Left lung (tissue), 4 donors: ENCODE measurements at regions not wholly inside any gene's neighbourhood (a gene's known extent, or its start where the extent isn't known, plus 50 kb on each side); places are given as distances from the start of the nearest gene placed in this dataset.

Source experiments
- ATAC-seq: fragments of 200-7000 bp; cut with Tn5 transposase; one replicate; pipeline ENCODE4 v1.9.1; 2020; ENCODE audit warnings: moderate library complexity
- DNase-seq, 4 donors: peaks; one replicate each; pipeline ENCODE4 v3.0.0-alpha.2; 2013 to 2020
- H3K27ac ChIP-seq, 2 donors: fragments of 200-600 bp; sonication (generic) in 1 of 2; one replicate each; pipeline versions ENCODE4 v1.5.0 to v1.8.0; 2020 to 2021
- H3K27me3 ChIP-seq, 2 donors: fragments of 200-600 bp; sonication (generic) in 1 of 2; one replicate each; pipeline versions ENCODE4 v1.5.0 to v1.8.0; 2020 to 2021
- H3K36me3 ChIP-seq, 2 donors: fragments of 200-600 bp; sonication (generic) in 1 of 2; one replicate each; pipeline versions ENCODE4 v1.5.0 to v1.8.0; 2020 to 2021
- H3K4me1 ChIP-seq, 2 donors: fragments of 200-600 bp; one replicate each; pipeline ENCODE4 v1.8.0; 2021
- H3K4me3 ChIP-seq, 2 donors: fragments of 200-600 bp; sonication (generic) in 1 of 2; one replicate each; pipeline versions ENCODE4 v1.5.0 to v1.8.0; 2020 to 2021; ENCODE audit warnings: mild to moderate bottlenecking in 1 of 2
- H3K9me3 ChIP-seq, 2 donors: fragments of 200-600 bp; sonication (generic) in 1 of 2; one replicate each; pipeline versions ENCODE4 v1.5.0 to v1.8.0; 2020 to 2021
- CTCF ChIP-seq, 2 donors: fragments of 200-600 bp; sonication (generic) in 1 of 2; IDR thresholded peaks; one replicate each; pipeline versions ENCODE4 v1.5.0 to v1.8.0; 2021; ENCODE audit warnings: antibody characterized with exemption in 2 of 2
- intact Hi-C, 2 donors: fragments of 100-400 bp; cut with DNase I; formaldehyde crosslinking; loops; one replicate each; pipeline versions ENCODE4 v1.11.2 to v1.14.2; 2022
- donor health status: DM: no; HTN: yes; CAD: no.
- donor health status: DM: no; HTN: no; CAD: no.

- peaks cover 0 to 1% of the 10 kb centered on the region in 2 donors for H3K9me3 ChIP-seq
- H3K27ac ChIP-seq, result no peak overlapping the region
- intact Hi-C loops, result no loop called here
- no peaks in the 10 kb centered on the region for H3K36me3 ChIP-seq
- DNase-seq (no peak), ATAC-seq (no peak)
- H3K27me3 ChIP-seq, result no peaks in the 10 kb centered on the region
- H3K4me1 ChIP-seq, result no peaks in the 10 kb centered on the region
- no peak overlapping the region for H3K4me3 ChIP-seq
- no peak for TF ChIP-seq CTCF (IDR thresholded peaks at IDR 0.05)
Measured at GRCh38 chr4:32032136-32032672, 1312.0 kb downstream of the PCDH7 start.

- Histone ChIP-seq H3K4me1 (no peaks in the 10 kb centered on the region), H3K36me3 (no peaks in the 10 kb centered on the region), H3K27ac (no peak overlapping the region), H3K27me3 (no peaks in the 10 kb centered on the region), H3K4me3 (no peak overlapping the region), H3K9me3 (no peaks in the 10 kb centered on the region)
- intact Hi-C loops, result no loop called here
- TF ChIP-seq CTCF (IDR thresholded peaks at IDR 0.05), result no peak
- no peak for DNase-seq
- no peak for ATAC-seq
Measured at GRCh38 chr4:32037399-32037798, 1317.2 kb downstream of the PCDH7 start.

GRCh38 chr4:32042486-32043247, 1322.5 kb downstream of the PCDH7 start:
- Histone ChIP-seq H3K4me1 (no peaks in the 10 kb centered on the region), H3K27ac (no peak overlapping the region), H3K36me3 (no peaks in the 10 kb centered on the region), H3K4me3 (no peak overlapping the region), H3K27me3 (no peaks in the 10 kb centered on the region), H3K9me3 (no peaks in the 10 kb centered on the region)
- ATAC-seq, result no peak
- no peak for DNase-seq
- intact Hi-C loops, result no loop called here
- TF ChIP-seq CTCF (IDR thresholded peaks at IDR 0.05), result no peak

- intact Hi-C loops, result no loop called here
- no peak for ATAC-seq
- H3K9me3 ChIP-seq, result no peaks in the 10 kb centered on the region
- no peak for DNase-seq
- H3K27me3 ChIP-seq, result no peaks in the 10 kb centered on the region
- no peak overlapping the region for H3K4me3 ChIP-seq
- no peak overlapping the region for H3K27ac ChIP-seq
- no peaks in the 10 kb centered on the region for H3K36me3 ChIP-seq
- TF ChIP-seq CTCF (IDR thresholded peaks at IDR 0.05), result no peak
- H3K4me1 ChIP-seq, result no peaks in the 10 kb centered on the region
Measured at GRCh38 chr4:32043248-32043633, 1323.1 kb downstream of the PCDH7 start.

- intact Hi-C loops, result no loop called here
- ATAC-seq (no peak), DNase-seq (no peak)
- peaks cover 0 to 1% of the 10 kb centered on the region in 2 donors for H3K9me3 ChIP-seq
- H3K36me3 ChIP-seq, result no peaks in the 10 kb centered on the region
- H3K4me3 ChIP-seq, result no peak overlapping the region
- H3K27ac ChIP-seq, result no peak overlapping the region
- no peak for TF ChIP-seq CTCF (IDR thresholded peaks at IDR 0.05)
- H3K27me3 ChIP-seq, result no peaks in the 10 kb centered on the region
- no peaks in the 10 kb centered on the region for H3K4me1 ChIP-seq
Measured at GRCh38 chr4:32061916-32062315, 1341.7 kb downstream of the PCDH7 start.
